Tibial nerve (tissue), 4 donors: ENCODE measurements at regions not wholly inside any gene's neighbourhood (a gene's known extent, or its start where the extent isn't known, plus 50 kb on each side); places are given as distances from the start of the nearest gene placed in this dataset.
A peak's percentile ranks its signal among the peaks of the same experiment; 100 is the strongest.

Source experiments
- DNase-seq, 2 donors: peaks; one replicate each; pipeline ENCODE4 v3.0.0-alpha.2; 2019; ENCODE audit warnings: low spot score in 2 of 2
- H3K27ac ChIP-seq, 4 donors: fragments of 200-600 bp; sonication (generic) in 3 of 4; one replicate each; pipeline ENCODE4 v1.5.1; 2017 to 2019; ENCODE audit warnings: mild to moderate bottlenecking in 1 of 4
- H3K27me3 ChIP-seq, 2 donors: fragments of 200-600 bp; sonication (generic) in 1 of 2; one replicate each; pipeline versions ENCODE4 v1.5.1 to v1.6.0; 2017 to 2019
- H3K36me3 ChIP-seq, 3 donors: fragments of 200-600 bp; sonication (generic); one replicate each; pipeline ENCODE4 v1.5.1; 2018 to 2019
- H3K4me1 ChIP-seq, 4 donors: fragments of 200-600 bp; sonication (generic) in 3 of 4; one replicate each; pipeline ENCODE4 v1.5.1; 2017 to 2019
- H3K4me3 ChIP-seq, 4 donors: fragments of 200-600 bp; sonication (generic) in 3 of 4; one replicate each; pipeline ENCODE4 v1.5.1; 2017 to 2019; ENCODE audit warnings: mild to moderate bottlenecking in 1 of 4, moderate library complexity in 1 of 4
- H3K9me3 ChIP-seq, 4 donors: fragments of 200-600 bp; sonication (generic) in 3 of 4; one replicate each; pipeline ENCODE4 v1.5.1; 2017 to 2019
- EP300 ChIP-seq, 2 donors: sonication (generic); formaldehyde crosslinking; IDR thresholded peaks; one replicate each; pipeline ENCODE4 v1.6.1; 2017; ENCODE audit warnings: antibody characterized with exemption in 2 of 2, mild to moderate bottlenecking in 1 of 2
- POLR2A ChIP-seq, 2 donors: fragments of 450-650 bp; IDR thresholded peaks; one replicate each; pipeline ENCODE4 v1.6.1; 2017; ENCODE audit warnings: antibody characterized with exemption in 2 of 2, mild to moderate bottlenecking in 2 of 2, moderate library complexity in 2 of 2
- WGBS, 2 donors: methylation state at CpG; one replicate each; pipeline ENCODE4 v1.1.5; 2018; 5-methylcytosine and 5-hydroxymethylcytosine counted together
- TF ChIP-seq, protein P1 (sequence below), 5 experiments: fragments of 200-600 bp in 3 of 5; fragments of 450-650 bp in 2 of 5; sonication (generic) in 3 of 5; IDR thresholded peaks; one replicate each; pipeline ENCODE4 v1.5.1; 2016 to 2019; ENCODE audit warnings: antibody characterized with exemption in 5 of 5, mild to moderate bottlenecking in 3 of 5, moderate library complexity in 2 of 5

DNA sequence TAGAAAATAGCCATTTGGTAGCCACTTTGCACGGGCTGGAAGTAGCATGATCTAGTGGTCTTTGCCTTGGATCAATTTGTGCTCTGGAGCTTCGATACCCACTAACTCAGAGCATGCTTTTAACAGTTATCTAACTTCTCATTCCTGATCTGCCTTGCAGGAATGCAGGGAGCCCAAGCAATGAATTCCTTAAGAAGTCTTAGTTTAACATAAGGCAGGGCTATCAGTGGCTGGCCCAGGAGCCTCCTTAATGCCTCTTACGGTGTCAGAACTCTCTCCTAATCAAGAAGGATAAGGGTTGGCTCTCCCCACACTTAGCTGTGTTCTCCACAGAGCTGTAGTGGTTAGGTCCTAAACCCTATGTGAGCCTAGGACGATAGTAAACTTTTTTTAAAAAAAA, 95.8 kb upstream of the TBCA start:
- H3K9me3 ChIP-seq: no peaks in the 10 kb centered on the region
- H3K4me1 ChIP-seq: no peaks in the 10 kb centered on the region
- TF ChIP-seq, protein P1, sequence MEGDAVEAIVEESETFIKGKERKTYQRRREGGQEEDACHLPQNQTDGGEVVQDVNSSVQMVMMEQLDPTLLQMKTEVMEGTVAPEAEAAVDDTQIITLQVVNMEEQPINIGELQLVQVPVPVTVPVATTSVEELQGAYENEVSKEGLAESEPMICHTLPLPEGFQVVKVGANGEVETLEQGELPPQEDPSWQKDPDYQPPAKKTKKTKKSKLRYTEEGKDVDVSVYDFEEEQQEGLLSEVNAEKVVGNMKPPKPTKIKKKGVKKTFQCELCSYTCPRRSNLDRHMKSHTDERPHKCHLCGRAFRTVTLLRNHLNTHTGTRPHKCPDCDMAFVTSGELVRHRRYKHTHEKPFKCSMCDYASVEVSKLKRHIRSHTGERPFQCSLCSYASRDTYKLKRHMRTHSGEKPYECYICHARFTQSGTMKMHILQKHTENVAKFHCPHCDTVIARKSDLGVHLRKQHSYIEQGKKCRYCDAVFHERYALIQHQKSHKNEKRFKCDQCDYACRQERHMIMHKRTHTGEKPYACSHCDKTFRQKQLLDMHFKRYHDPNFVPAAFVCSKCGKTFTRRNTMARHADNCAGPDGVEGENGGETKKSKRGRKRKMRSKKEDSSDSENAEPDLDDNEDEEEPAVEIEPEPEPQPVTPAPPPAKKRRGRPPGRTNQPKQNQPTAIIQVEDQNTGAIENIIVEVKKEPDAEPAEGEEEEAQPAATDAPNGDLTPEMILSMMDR (IDR thresholded peaks at IDR 0.05): no peak
- TF ChIP-seq EP300 (IDR thresholded peaks at IDR 0.05) (no peak), POLR2A (IDR thresholded peaks at IDR 0.05) (no peak)
- no peak overlapping the region for H3K27ac ChIP-seq
- no peaks in the 10 kb centered on the region for H3K36me3 ChIP-seq
- H3K4me3 ChIP-seq: no peak overlapping the region
- no peak for DNase-seq
- WGBS, 2 donors: 72 to 90% methylated on average over 4 of the region's 4 CpGs
- H3K27me3 ChIP-seq: no peaks in the 10 kb centered on the region

DNA sequence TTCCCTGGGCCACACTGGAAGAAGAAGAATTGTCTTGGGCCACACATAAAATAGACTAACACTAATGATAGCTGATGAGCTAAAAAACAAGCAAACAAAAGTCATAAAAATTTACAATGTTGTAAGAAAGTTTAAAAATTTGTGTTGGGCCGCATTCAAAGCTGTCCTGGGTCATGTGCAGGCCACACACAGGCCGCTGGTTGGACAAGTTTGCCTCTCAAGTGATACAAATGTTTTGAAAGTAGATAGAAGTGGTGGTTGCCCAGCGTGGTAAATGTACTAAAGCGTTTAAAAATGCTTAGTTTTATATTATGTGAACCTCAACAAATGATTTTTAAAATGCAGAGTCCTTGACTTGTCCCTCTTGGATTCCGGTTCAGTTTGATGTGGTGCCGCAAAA, 94.9 kb upstream of the TBCA start:
- no peak overlapping the region for H3K4me3 ChIP-seq
- 75 to 79% methylated on average over 6 of the region's 6 CpGs for WGBS, 2 donors

DNA sequence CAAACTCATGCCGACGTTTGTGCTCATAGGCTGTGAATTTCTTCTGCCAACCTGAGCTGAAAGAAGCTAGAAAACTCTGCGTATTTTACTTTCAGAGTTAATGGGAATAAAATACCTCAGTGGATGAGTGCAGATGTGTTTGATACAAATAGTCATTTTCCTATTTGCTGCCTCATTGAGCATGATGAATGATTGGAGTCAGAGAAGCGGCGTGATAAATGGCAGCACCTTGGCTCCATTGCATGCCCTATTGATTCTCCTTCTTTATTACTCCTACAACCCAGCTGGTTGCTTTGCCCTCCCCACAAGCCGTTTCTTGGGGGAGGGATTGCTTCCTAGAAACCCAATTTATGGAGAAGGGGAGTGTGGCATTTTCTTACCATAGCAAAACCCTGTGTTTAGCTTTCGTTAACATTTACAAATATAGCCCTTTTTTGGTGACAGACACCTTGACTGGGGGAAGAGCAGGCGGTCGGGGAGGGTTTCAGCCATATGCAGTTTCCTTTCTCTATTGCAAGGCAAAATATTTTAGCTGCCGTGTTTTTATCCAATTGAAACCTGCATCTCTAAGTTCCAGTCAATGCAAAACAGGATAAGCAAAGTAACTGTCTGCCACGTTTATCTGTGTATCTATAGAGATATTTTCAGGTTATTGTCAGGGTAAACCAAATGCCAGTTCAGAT, 93.1 kb upstream of the TBCA start:
- no peaks in the 10 kb centered on the region for H3K27me3 ChIP-seq
- TF ChIP-seq, protein P1 (IDR thresholded peaks at IDR 0.05): no peak
- no peak for TF ChIP-seq POLR2A (IDR thresholded peaks at IDR 0.05)
- no peak for TF ChIP-seq EP300 (IDR thresholded peaks at IDR 0.05)
- H3K4me1 ChIP-seq: no peaks in the 10 kb centered on the region
- no peaks in the 10 kb centered on the region for H3K9me3 ChIP-seq
- no peak overlapping the region for H3K4me3 ChIP-seq
- no peaks in the 10 kb centered on the region for H3K36me3 ChIP-seq
- no peak overlapping the region for H3K27ac ChIP-seq
- no peak for DNase-seq
- WGBS, 2 donors: 83 to 84% methylated on average over 11 of the region's 11 CpGs

More for the DNA sequence above, 94.9 kb upstream of the TBCA start:
- no peak for DNase-seq
- no peak overlapping the region for H3K27ac ChIP-seq
- no peaks in the 10 kb centered on the region for H3K27me3 ChIP-seq
- H3K4me1 ChIP-seq: no peaks in the 10 kb centered on the region
- TF ChIP-seq EP300 (IDR thresholded peaks at IDR 0.05): no peak
- TF ChIP-seq, protein P1 (IDR thresholded peaks at IDR 0.05): no peak
- TF ChIP-seq POLR2A (IDR thresholded peaks at IDR 0.05): no peak
- H3K9me3 ChIP-seq: no peaks in the 10 kb centered on the region
- no peaks in the 10 kb centered on the region for H3K36me3 ChIP-seq

DNA sequence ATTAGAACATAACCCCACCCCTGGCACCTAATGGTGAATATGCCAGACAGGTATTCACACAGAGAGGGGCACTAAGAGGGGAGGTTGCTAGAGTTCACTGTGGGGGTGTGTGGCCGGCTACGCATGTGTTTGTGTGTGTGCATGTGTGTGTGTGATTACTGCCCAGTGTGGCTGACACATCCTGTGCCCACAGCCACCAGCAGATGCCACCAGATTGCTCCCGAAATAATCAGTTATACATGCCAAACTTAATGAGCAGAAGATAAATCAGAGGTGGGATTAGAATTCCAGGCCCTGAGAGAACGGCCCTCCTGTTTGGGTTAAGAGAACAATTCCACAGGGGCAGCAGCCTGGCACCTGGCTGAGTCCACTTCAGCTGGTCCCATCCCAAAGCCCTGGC, 91.8 kb upstream of the TBCA start:
- TF ChIP-seq EP300 (IDR thresholded peaks at IDR 0.05): no peak
- TF ChIP-seq, protein P1 (IDR thresholded peaks at IDR 0.05): no peak
- no peak for TF ChIP-seq POLR2A (IDR thresholded peaks at IDR 0.05)
- Histone ChIP-seq H3K27me3 (no peaks in the 10 kb centered on the region), H3K4me3 (no peak overlapping the region), H3K9me3 (no peaks in the 10 kb centered on the region), H3K36me3 (no peaks in the 10 kb centered on the region), H3K4me1 (no peaks in the 10 kb centered on the region), H3K27ac (no peak overlapping the region)
- 58 to 76% methylated on average over 4 of the region's 4 CpGs for WGBS, 2 donors
- DNase-seq: no peak

DNA sequence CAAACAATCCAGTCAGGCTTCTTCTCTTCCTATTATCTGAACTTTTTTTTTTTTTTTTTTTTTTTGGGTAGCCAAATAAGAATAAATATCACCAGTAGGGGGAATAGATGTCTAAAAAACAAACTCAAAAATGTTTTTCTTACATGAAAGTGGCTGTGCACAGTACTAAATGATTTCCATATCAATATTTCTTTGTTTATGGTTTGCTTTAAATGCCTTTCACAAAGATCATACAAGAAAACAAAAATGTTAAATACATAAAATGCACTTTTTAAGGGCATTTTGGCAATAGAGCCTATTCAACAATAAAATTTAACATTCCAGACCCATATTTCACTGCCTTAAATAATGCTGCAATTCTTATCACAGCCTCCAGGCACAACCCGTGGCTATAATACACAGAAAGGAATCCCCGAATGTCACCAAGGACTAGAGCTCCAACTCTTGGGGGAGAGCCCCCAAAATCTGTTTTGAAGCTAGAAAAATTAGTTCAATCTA, 91.1 kb upstream of the TBCA start:
- H3K27me3 ChIP-seq: no peaks in the 10 kb centered on the region
- no peaks in the 10 kb centered on the region for H3K4me1 ChIP-seq
- H3K9me3 ChIP-seq: no peaks in the 10 kb centered on the region
- no peak overlapping the region for H3K27ac ChIP-seq
- H3K4me3 ChIP-seq: no peak overlapping the region
- no peak for DNase-seq
- 11 to 15% methylated on average over 2 of the region's 2 CpGs for WGBS, 2 donors
- TF ChIP-seq, protein P1 (IDR thresholded peaks at IDR 0.05): peak in 3 of 5 experiments; percentile 5 to 29 (median 13)
- no peak for TF ChIP-seq EP300 (IDR thresholded peaks at IDR 0.05)
- no peaks in the 10 kb centered on the region for H3K36me3 ChIP-seq
